ENCODE measurements at regions not wholly inside any gene's neighbourhood (a gene's known extent, or its start where the extent isn't known, plus 50 kb on each side); places are given as distances from the start of the nearest gene placed in this dataset.

DNA sequence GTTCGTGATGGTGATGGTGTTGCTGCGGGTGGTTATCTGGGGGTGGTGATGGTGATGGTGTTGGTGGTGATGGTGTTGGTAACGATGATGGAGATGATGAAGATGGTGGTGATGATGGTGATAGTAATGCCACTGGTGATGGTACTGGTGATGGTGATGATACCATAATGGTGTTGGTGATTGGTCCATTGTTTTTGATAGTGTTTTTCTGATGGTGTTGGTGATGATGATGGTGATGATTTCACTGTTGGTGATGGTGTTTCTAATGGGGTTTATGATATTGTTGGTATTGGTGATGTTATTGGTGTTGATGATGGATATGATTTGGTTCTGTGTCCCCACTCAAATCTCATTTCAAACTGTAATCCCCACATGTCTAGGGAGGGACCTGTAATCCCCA lies 51.7 kb upstream of the PITRM1 start:
- H3K27ac Mint-ChIP-seq: no peak overlapping the region
- ChIA-PET CTCF (interaction anchor here (1.1 kb wide), 1 partner anchor 26 kb away, joined by 3 read pairs; no protein-coding TSS in a partner anchor), POLR2A (no interaction called here)
- peaks cover 24% of the 10 kb centered on the region for H3K4me1 Mint-ChIP-seq
- H3K4me3 Mint-ChIP-seq: no peak overlapping the region
- peaks cover 2% of the 10 kb centered on the region for H3K9me3 Mint-ChIP-seq
- peaks cover 32% of the 10 kb centered on the region for H3K27me3 Mint-ChIP-seq
- no peaks in the 10 kb centered on the region for H3K36me3 Mint-ChIP-seq (ENCODE audit: low read depth)
- DNase-seq: no peak

DNA sequence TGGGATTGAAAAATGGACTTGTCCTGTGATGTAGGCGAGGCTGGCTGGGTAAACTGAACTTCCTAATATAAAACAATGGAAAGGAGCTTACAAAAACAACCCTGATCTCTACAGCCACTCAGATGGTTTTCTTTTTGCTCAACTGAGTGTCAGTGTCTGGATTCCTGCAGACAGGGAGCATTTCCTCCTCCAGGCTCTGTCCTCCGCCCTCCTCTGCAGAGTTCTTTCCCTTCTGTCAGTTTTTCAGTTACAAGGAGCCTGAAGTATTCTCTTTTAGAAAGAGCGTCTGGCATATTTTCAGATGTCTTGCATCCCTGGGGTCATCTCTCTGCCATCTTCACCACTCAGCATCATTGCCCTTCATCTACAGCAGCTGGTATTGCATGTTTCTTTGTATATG lies 50.0 kb upstream of the PITRM1 start:
- peaks cover 30% of the 10 kb centered on the region for H3K27me3 Mint-ChIP-seq
- POLR2A ChIA-PET: no interaction called here
- H3K4me3 Mint-ChIP-seq: no peak overlapping the region
- H3K9me3 Mint-ChIP-seq: peaks cover 5% of the 10 kb centered on the region
- CTCF ChIA-PET: no interaction called here
- no peak for DNase-seq
- no peaks in the 10 kb centered on the region for H3K36me3 Mint-ChIP-seq (ENCODE audit: low read depth)
- peaks cover 13% of the 10 kb centered on the region for H3K4me1 Mint-ChIP-seq
- no peak overlapping the region for H3K27ac Mint-ChIP-seq
